Spleen (tissue), 11 donors: ENCODE measurements at regions not wholly inside any gene's neighbourhood (a gene's known extent, or its start where the extent isn't known, plus 50 kb on each side); places are given as distances from the start of the nearest gene placed in this dataset.

ENCODE experiments used
- DNase-seq: peaks from one replicate; pipeline ENCODE4 v3.0.0-alpha.2; 2020
- H3K27ac ChIP-seq, 8 donors: fragments of 200-600 bp; sonication (generic) in 7 of 8; 1 replicate in 4 of 8; 2 replicates in 4 of 8; pipeline versions ENCODE4 v1.5.0 to v1.8.0; 2016 to 2021; ENCODE audit warnings: inconsistent platforms in 4 of 8, mild to moderate bottlenecking in 4 of 8, moderate library complexity in 1 of 8
- H3K27me3 ChIP-seq, 7 donors: fragments of 200-600 bp; sonication (generic) in 6 of 7; replicated peaks in 1 of 7; 1 replicate in 4 of 7; 2 replicates in 3 of 7; pipeline versions ENCODE4 v1.5.0 to v1.8.0; 2016 to 2021; ENCODE audit warnings: inconsistent platforms in 3 of 7, mild to moderate bottlenecking in 1 of 7
- H3K36me3 ChIP-seq, 6 donors: fragments of 200-600 bp; sonication (generic) in 5 of 6; 1 replicate in 4 of 6; 2 replicates in 2 of 6; pipeline versions ENCODE4 v1.5.0 to v1.8.0; 2016 to 2021; ENCODE audit warnings: inconsistent platforms in 2 of 6
- H3K4me1 ChIP-seq, 6 donors: fragments of 200-600 bp; sonication (generic) in 5 of 6; 1 replicate in 3 of 6; 2 replicates in 3 of 6; pipeline versions ENCODE4 v1.5.0 to v1.8.0; 2016 to 2021; ENCODE audit warnings: inconsistent platforms in 3 of 6
- H3K4me3 ChIP-seq, 8 donors: fragments of 200-600 bp; sonication (generic) in 7 of 8; 1 replicate in 4 of 8; 2 replicates in 4 of 8; pipeline versions ENCODE4 v1.5.0 to v1.8.0; 2016 to 2021; ENCODE audit warnings: inconsistent platforms in 4 of 8, mild to moderate bottlenecking in 4 of 8, moderate library complexity in 2 of 8
- H3K9me3 ChIP-seq, 8 donors: fragments of 200-600 bp; sonication (generic) in 7 of 8; 1 replicate in 4 of 8; 2 replicates in 4 of 8; pipeline versions ENCODE4 v1.5.0 to v1.8.0; 2016 to 2021; ENCODE audit warnings: inconsistent platforms in 4 of 8
- CTCF ChIP-seq, 11 experiments: fragments of 200-600 bp in 7 of 11; fragments of 450-650 bp in 4 of 11; sonication (generic) in 4 of 11; IDR thresholded peaks in 8 of 11; conservative IDR thresholded peaks in 3 of 11; 1 replicate in 7 of 11; 2 replicates in 4 of 11; pipeline versions ENCODE4 v1.4.0 to v1.8.0; 2016 to 2021; ENCODE audit warnings: antibody characterized with exemption in 11 of 11, inconsistent platforms in 4 of 11, mild to moderate bottlenecking in 1 of 11
- POLR2A ChIP-seq, 3 donors: fragments of 450-650 bp; IDR thresholded peaks; one replicate each; pipeline ENCODE4 v1.5.1; 2017; ENCODE audit warnings: antibody characterized with exemption in 3 of 3, mild to moderate bottlenecking in 1 of 3
- POLR2AphosphoS5 ChIP-seq, 3 donors: sonication (generic); formaldehyde crosslinking; IDR thresholded peaks; one replicate each; pipeline ENCODE4 v1.5.1; 2017; ENCODE audit warnings: antibody characterized with exemption in 3 of 3
- WGBS, 5 donors: extraction: QIAGEN DNeasy Blood & Tissue Kit in 3 of 5; methylation state at CpG; one replicate each; pipeline versions ENCODE4 v1.1.5 to v1.1.7; 2013 to 2018; 5-methylcytosine and 5-hydroxymethylcytosine counted together
- intact Hi-C: fragments of 100-400 bp; cut with DNase I; formaldehyde crosslinking; loops from one replicate; pipeline ENCODE4 v1.15.0; 2023; ENCODE audit warnings: low total_unique reads
- donor health status: healthy with polysubstance abuse.
- donor health status: DM: no; HTN: no; CAD: no; lungs with moderate emphysema.
- donor health status: DM: no; HTN: no; CAD: no.
- donor health status: Bipolar disorder and iron deficiency.
- donor health status: healthy.
- donor health status: DM: no; HTN: no; CAD: no.
- donor health status: DM: yes; HTN: yes; CAD: no.

DNA sequence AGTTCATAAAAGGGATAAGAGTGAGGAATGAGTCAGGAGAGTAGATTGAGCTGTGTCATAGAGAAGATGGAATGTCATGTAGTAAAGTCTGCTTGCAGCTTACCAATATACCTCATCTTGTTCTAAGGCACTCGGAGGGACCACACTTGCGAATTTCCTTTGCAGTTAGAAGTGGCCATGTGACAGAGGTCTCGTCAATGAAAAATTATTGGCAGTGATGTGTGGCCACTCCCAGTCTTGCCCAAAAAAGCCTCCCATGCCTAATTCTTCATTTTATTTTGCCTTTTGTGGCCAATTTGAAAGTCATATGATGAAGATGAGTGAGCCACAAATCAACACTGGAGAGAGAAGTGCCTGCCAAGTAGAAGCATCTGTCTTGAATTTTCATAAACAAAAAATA lies 465.6 kb upstream of the ZNF385D start:
- Histone ChIP-seq H3K27ac (no peak overlapping the region), H3K9me3 (no peaks in the 10 kb centered on the region), H3K36me3 (no peaks in the 10 kb centered on the region), H3K4me1 (no peaks in the 10 kb centered on the region), H3K4me3 (no peak overlapping the region), H3K27me3 (no peaks in the 10 kb centered on the region)
- DNase-seq: no peak
- TF ChIP-seq POLR2AphosphoS5 (IDR thresholded peaks at IDR 0.05) (no peak), POLR2A (IDR thresholded peaks at IDR 0.05) (no peak), CTCF (IDR thresholded peaks at IDR 0.05 in 8 of 11, conservative IDR thresholded peaks at IDR 0.05 in 3 of 11) (no peak)
- WGBS, 5 donors: 79 to 95% (median 90%) methylated on average over 3 of the region's 3 CpGs
- intact Hi-C loops: no loop called here

GRCh38 chr3:22225161-22225560 lies 474.2 kb upstream of the ZNF385D start:
- DNase-seq: no peak
- Histone ChIP-seq H3K27me3 (no peaks in the 10 kb centered on the region), H3K27ac (no peak overlapping the region), H3K4me1 (no peaks in the 10 kb centered on the region), H3K36me3 (no peaks in the 10 kb centered on the region), H3K4me3 (no peak overlapping the region), H3K9me3 (peaks cover 0 to 13% (median 0%) of the 10 kb centered on the region in 8 donors)
- TF ChIP-seq POLR2A (IDR thresholded peaks at IDR 0.05): no peak
- WGBS, 5 donors: 79 to 83% (median 82%) methylated on average over 7 of the region's 7 CpGs
- intact Hi-C loops: no loop called here

GRCh38 chr3:22228705-22229104 lies 477.7 kb upstream of the ZNF385D start:
- H3K9me3 ChIP-seq: peaks cover 0 to 16% (median 5%) of the 10 kb centered on the region in 8 donors
- WGBS, 5 donors: 65 to 95% (median 72%) methylated on average over 1 of the region's 1 CpG
- H3K4me1 ChIP-seq: no peaks in the 10 kb centered on the region
- intact Hi-C loops: no loop called here
- no peaks in the 10 kb centered on the region for H3K36me3 ChIP-seq
- no peak overlapping the region for H3K4me3 ChIP-seq
- H3K27ac ChIP-seq: no peak overlapping the region
- TF ChIP-seq CTCF (IDR thresholded peaks at IDR 0.05 in 8 of 11, conservative IDR thresholded peaks at IDR 0.05 in 3 of 11) (no peak), POLR2A (IDR thresholded peaks at IDR 0.05) (no peak), POLR2AphosphoS5 (IDR thresholded peaks at IDR 0.05) (no peak)
- H3K27me3 ChIP-seq: no peaks in the 10 kb centered on the region
- DNase-seq: no peak

DNA sequence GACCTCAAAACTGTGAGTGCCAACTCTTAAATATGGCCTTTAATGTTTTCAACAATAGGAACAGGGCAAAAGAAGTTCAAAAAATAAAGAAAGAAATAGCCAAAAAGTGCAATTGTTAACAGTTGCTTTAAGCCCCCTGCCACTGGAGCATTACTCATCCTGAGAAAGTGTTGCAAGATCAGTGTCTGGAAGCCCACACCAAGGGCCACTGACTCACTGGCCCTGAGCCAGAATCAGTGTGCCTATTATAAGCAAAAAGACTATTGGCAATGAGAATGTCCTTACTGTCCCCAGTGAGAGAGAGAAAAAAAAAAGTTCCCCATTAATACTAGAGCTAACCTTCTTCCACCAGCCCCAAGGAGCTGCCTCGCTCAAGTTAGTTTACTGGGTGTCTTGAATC lies 480.1 kb upstream of the ZNF385D start:
- no peaks in the 10 kb centered on the region for H3K36me3 ChIP-seq
- WGBS, 5 donors: 67 to 83% (median 69%) methylated on average over 1 of the region's 1 CpG
- intact Hi-C loops: no loop called here
- peaks cover 0 to 16% (median 5%) of the 10 kb centered on the region in 8 donors for H3K9me3 ChIP-seq
- no peak overlapping the region for H3K4me3 ChIP-seq
- no peak for TF ChIP-seq POLR2A (IDR thresholded peaks at IDR 0.05)
- TF ChIP-seq CTCF (IDR thresholded peaks at IDR 0.05 in 8 of 11, conservative IDR thresholded peaks at IDR 0.05 in 3 of 11): no peak
- no peak for TF ChIP-seq POLR2AphosphoS5 (IDR thresholded peaks at IDR 0.05)
- no peak overlapping the region for H3K27ac ChIP-seq
- DNase-seq: no peak
- no peaks in the 10 kb centered on the region for H3K4me1 ChIP-seq
- H3K27me3 ChIP-seq: no peaks in the 10 kb centered on the region
